ENCODE measurements at regions not wholly inside any gene's neighbourhood (a gene's known extent, or its start where the extent isn't known, plus 50 kb on each side); places are given as distances from the start of the nearest gene placed in this dataset.

GRCh38 chr3:39748763-39749162 is 60.6 kb upstream of the MYRIP start:
- no peak for DNase-seq

- no peak for DNase-seq
Measured at GRCh38 chr3:39750712-39751111, 58.7 kb upstream of the MYRIP start.

GRCh38 chr3:39751286-39751685 is 58.1 kb upstream of the MYRIP start:
- no peak for DNase-seq

GRCh38 chr3:39752019-39752637 is 57.3 kb upstream of the MYRIP start:
- DNase-seq: no peak

GRCh38 chr3:39752751-39753150 is 56.7 kb upstream of the MYRIP start:
- DNase-seq: no peak

GRCh38 chr3:39753391-39753790 is 56.0 kb upstream of the MYRIP start:
- DNase-seq: no peak

GRCh38 chr3:39754549-39754948 is 54.9 kb upstream of the MYRIP start:
- no peak for DNase-seq

- no peak for DNase-seq
Measured at GRCh38 chr3:39755100-39755499, 54.3 kb upstream of the MYRIP start.

GRCh38 chr3:39757307-39757706 is 52.1 kb upstream of the MYRIP start:
- no peak for DNase-seq

All from nucleus accumbens (tissue), 56 donors.